KOPT-K1 (cell line): ENCODE measurements at regions not wholly inside any gene's neighbourhood (a gene's known extent, or its start where the extent isn't known, plus 50 kb on each side); places are given as distances from the start of the nearest gene placed in this dataset.
"Not testable (repeated sequence)": the region's sequence is repeated elsewhere in the genome, so short reads cannot be mapped to it uniquely, and the experiment has no call there.

ENCODE experiments used
- H3K27ac ChIP-seq: fragments of 200-600 bp; sonication (generic); 2 replicates; pipeline ENCODE4 v1.5.1; 2016; ENCODE audit warnings: antibody characterized with exemption, mild to moderate bottlenecking, low read depth, low read length; ENCODE audit not compliant: poor library complexity, severe bottlenecking
- H3K36me3 ChIP-seq: fragments of 200-600 bp; sonication (generic); 2 replicates; pipeline ENCODE4 v1.5.1; 2017; ENCODE audit warnings: antibody characterized with exemption, mild to moderate bottlenecking, low read length, moderate library complexity; ENCODE audit not compliant: insufficient read depth
- H3K9me3 ChIP-seq: fragments of 200-600 bp; sonication (generic); 2 replicates; pipeline ENCODE4 v1.5.1; 2017; ENCODE audit warnings: antibody characterized with exemption, low read length, mild to moderate bottlenecking; ENCODE audit not compliant: insufficient read depth, poor library complexity, severe bottlenecking

- no peaks in the 10 kb centered on the region for H3K9me3 ChIP-seq
- H3K27ac ChIP-seq = no peak overlapping the region
- no peaks in the 10 kb centered on the region for H3K36me3 ChIP-seq
Measured at GRCh38 chr1:166730299-166730888, 108.9 kb upstream of the POGK start.

- Histone ChIP-seq H3K36me3 (no peaks in the 10 kb centered on the region), H3K9me3 (no peaks in the 10 kb centered on the region), H3K27ac (no peak overlapping the region)
Measured at GRCh38 chr1:166738140-166738539, 101.1 kb upstream of the POGK start.

- Histone ChIP-seq H3K36me3 (no peaks in the 10 kb centered on the region), H3K27ac (no peak overlapping the region), H3K9me3 (no peaks in the 10 kb centered on the region)
Measured at GRCh38 chr1:166738873-166739272, 100.4 kb upstream of the POGK start.

GRCh38 chr1:166740668-166741276 lies 98.5 kb upstream of the POGK start:
- H3K36me3 ChIP-seq = no peaks in the 10 kb centered on the region
- H3K27ac ChIP-seq = no peak overlapping the region
- H3K9me3 ChIP-seq = peaks cover 10% of the 10 kb centered on the region

- H3K9me3 ChIP-seq = no peaks in the 10 kb centered on the region
- H3K27ac ChIP-seq = no peak overlapping the region
- no peaks in the 10 kb centered on the region for H3K36me3 ChIP-seq
Measured at GRCh38 chr1:166763318-166763717, 76.0 kb upstream of the POGK start.

- peaks cover 12% of the 10 kb centered on the region for H3K9me3 ChIP-seq
- H3K27ac ChIP-seq = no peak overlapping the region
- H3K36me3 ChIP-seq = no peaks in the 10 kb centered on the region
Measured at GRCh38 chr1:166766942-166767341, 72.3 kb upstream of the POGK start.

GRCh38 chr1:166784646-166785045 lies 54.6 kb upstream of the POGK start:
- H3K36me3 ChIP-seq, H3K9me3 ChIP-seq: not testable (repeated sequence)

GRCh38 chr1:166785987-166786386 lies 53.3 kb upstream of the POGK start:
- Histone ChIP-seq H3K27ac (no peak overlapping the region), H3K9me3 (no peaks in the 10 kb centered on the region)

More at GRCh38 chr1:166784646-166785045, 54.6 kb upstream of the POGK start:
- H3K27ac ChIP-seq = not testable (repeated sequence)

GRCh38 chr1:166789286-166789685 lies 50.0 kb upstream of the POGK start:
- H3K36me3 ChIP-seq = no peaks in the 10 kb centered on the region
- no peaks in the 10 kb centered on the region for H3K9me3 ChIP-seq
- no peak overlapping the region for H3K27ac ChIP-seq

More at GRCh38 chr1:166785987-166786386, 53.3 kb upstream of the POGK start:
- H3K36me3 ChIP-seq = no peaks in the 10 kb centered on the region
